OCI-LY1 (cell line): ENCODE measurements at regions not wholly inside any gene's neighbourhood (a gene's known extent, or its start where the extent isn't known, plus 50 kb on each side); places are given as distances from the start of the nearest gene placed in this dataset.

Experiments used
- CTCF ChIP-seq: fragments of 200-600 bp; sonication (generic), shearing (Covaris generic); IDR thresholded peaks from 2 replicates; pipeline ENCODE4 v1.5.1; 2017; ENCODE audit warnings: mild to moderate bottlenecking, antibody characterized with exemption, low read length, moderate library complexity, mixed read lengths
- EZH2 ChIP-seq: fragments of 200-600 bp; sonication (generic), shearing (Covaris generic); IDR thresholded peaks from 2 replicates; pipeline ENCODE4 v1.8.0; 2017; ENCODE audit warnings: borderline replicate concordance, mixed run types, mild to moderate bottlenecking, antibody characterized with exemption, low read length, moderate library complexity, mixed read lengths

- TF ChIP-seq CTCF: no peak
- no peak for TF ChIP-seq EZH2
Observed at GRCh38 chr1:30399026-30399425, 324.4 kb downstream of the MATN1 start.
